Ecto neural progenitor cell (in vitro differentiated cells): ENCODE measurements at regions not wholly inside any gene's neighbourhood (a gene's known extent, or its start where the extent isn't known, plus 50 kb on each side); places are given as distances from the start of the nearest gene placed in this dataset.
"Not testable (repeated sequence)": the region's sequence is repeated elsewhere in the genome, so short reads cannot be mapped to it uniquely, and the experiment has no call there.

Experiments used
- DNase-seq: peaks from one replicate; pipeline ENCODE4 v3.0.0-alpha.2; 2018; ENCODE audit warnings: low spot score

- no peak for DNase-seq
Observed at GRCh38 chr10:28445516-28445915, 87.4 kb upstream of the WAC start.

- no peak for DNase-seq
Observed at GRCh38 chr10:28449382-28449781, 83.5 kb upstream of the WAC start.

- no peak for DNase-seq
Observed at GRCh38 chr10:28449926-28450325, 83.0 kb upstream of the WAC start.

GRCh38 chr10:28453926-28454325 lies 79.0 kb upstream of the WAC start:
- no peak for DNase-seq

GRCh38 chr10:28457110-28457509 lies 75.8 kb upstream of the WAC start:
- no peak for DNase-seq

GRCh38 chr10:28457873-28458272 lies 75.0 kb upstream of the WAC start:
- DNase-seq, result not testable (repeated sequence)

- peak; percentile 66 for DNase-seq
Observed at GRCh38 chr10:28459453-28460144, 73.3 kb upstream of the WAC start.

GRCh38 chr10:28463141-28463540 lies 69.8 kb upstream of the WAC start:
- no peak for DNase-seq

GRCh38 chr10:28463676-28464395 lies 69.1 kb upstream of the WAC start:
- no peak for DNase-seq

GRCh38 chr10:28467615-28468014 lies 65.3 kb upstream of the WAC start:
- DNase-seq, result no peak

- DNase-seq, result no peak
Observed at GRCh38 chr10:28468707-28469483, 64.0 kb upstream of the WAC start.

- DNase-seq, result no peak
Observed at GRCh38 chr10:28470873-28471651, 61.9 kb upstream of the WAC start.

- no peak for DNase-seq
Observed at GRCh38 chr10:28471652-28472050, 61.3 kb upstream of the WAC start.

GRCh38 chr10:28478646-28479045 lies 54.3 kb upstream of the WAC start:
- DNase-seq, result no peak

- DNase-seq, result no peak
Observed at GRCh38 chr10:28479425-28479865, 53.5 kb upstream of the WAC start.

GRCh38 chr10:28479927-28480627 lies 52.8 kb upstream of the WAC start:
- no peak for DNase-seq

- DNase-seq, result no peak
Observed at GRCh38 chr10:28480628-28480965, 52.3 kb upstream of the WAC start.

GRCh38 chr10:28481346-28481745 lies 51.6 kb upstream of the WAC start:
- not testable (repeated sequence) for DNase-seq

GRCh38 chr10:28481968-28482367 lies 51.0 kb upstream of the WAC start:
- no peak for DNase-seq
